ENCODE measurements at regions not wholly inside any gene's neighbourhood (a gene's known extent, or its start where the extent isn't known, plus 50 kb on each side); places are given as distances from the start of the nearest gene placed in this dataset.

DNA sequence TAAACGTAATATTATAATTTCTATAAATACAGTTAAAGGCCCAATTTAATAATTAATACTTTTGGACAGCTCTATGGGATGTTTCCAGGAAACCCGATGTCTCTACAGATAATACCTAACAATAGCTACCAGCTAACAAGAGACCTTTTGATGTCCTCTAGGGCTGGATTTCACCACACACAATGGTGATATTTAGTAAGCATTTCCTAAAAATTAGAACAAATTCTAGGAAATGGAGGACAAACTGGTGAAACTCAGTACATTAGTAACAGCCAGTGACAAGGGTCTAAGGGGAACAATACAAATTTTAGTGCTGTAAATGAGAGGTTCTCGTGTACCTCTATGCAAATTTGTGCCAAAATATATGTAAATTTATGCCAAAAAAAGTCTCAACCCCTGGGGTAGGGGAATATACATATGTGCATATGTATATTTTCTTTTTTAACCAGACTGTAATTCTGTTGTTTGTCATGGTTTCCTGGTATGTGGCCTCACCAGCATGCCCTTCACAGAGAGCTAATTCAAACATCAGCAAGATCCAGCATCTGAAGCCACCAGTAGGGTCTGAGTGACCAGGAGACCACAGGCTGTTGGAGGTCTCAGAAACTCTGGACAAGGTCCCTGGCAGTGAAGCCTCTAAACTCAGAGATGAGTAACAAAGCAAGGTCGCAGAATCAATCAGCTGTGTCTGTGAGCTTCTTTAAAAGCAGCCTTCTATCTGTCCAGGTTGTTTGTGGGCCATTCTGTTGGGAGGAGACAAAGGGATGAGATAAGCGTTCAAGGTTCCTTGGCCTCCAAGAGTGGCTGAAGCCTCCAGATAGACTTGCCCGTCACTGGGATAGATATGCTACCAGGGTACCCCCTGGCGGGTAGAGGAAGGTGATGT is 235.1 kb upstream of the RREB1 start:
- TF ChIP-seq, protein P1, sequence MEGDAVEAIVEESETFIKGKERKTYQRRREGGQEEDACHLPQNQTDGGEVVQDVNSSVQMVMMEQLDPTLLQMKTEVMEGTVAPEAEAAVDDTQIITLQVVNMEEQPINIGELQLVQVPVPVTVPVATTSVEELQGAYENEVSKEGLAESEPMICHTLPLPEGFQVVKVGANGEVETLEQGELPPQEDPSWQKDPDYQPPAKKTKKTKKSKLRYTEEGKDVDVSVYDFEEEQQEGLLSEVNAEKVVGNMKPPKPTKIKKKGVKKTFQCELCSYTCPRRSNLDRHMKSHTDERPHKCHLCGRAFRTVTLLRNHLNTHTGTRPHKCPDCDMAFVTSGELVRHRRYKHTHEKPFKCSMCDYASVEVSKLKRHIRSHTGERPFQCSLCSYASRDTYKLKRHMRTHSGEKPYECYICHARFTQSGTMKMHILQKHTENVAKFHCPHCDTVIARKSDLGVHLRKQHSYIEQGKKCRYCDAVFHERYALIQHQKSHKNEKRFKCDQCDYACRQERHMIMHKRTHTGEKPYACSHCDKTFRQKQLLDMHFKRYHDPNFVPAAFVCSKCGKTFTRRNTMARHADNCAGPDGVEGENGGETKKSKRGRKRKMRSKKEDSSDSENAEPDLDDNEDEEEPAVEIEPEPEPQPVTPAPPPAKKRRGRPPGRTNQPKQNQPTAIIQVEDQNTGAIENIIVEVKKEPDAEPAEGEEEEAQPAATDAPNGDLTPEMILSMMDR (IDR thresholded peaks at IDR 0.05), result no peak
- TF ChIP-seq POLR2AphosphoS5 (IDR thresholded peaks at IDR 0.05), result no peak
